ENCODE measurements at regions not wholly inside any gene's neighbourhood (a gene's known extent, or its start where the extent isn't known, plus 50 kb on each side); places are given as distances from the start of the nearest gene placed in this dataset.
"Not testable (repeated sequence)": the region's sequence is repeated elsewhere in the genome, so short reads cannot be mapped to it uniquely, and the experiment has no call there.

DNA sequence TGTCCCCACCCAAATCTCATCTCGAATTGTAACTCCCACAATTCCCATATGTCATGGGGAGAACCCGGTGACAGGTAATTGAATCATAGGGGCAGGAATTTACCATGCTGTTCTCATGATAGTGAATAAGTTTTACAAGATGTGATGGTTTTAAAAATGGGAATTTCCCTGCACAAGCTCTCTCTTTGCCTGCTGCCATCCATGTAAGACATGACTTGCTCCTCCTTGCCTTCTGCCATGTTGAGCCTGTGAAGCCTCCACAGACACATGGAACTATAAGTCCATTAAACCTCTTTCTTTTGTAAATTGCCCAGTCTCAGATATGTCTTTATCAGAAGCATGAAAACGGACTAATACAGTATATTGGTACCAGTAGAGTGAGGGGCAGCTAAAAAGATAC, 546.9 kb downstream of the ZNF385D start:
- H3K36me3 Mint-ChIP-seq, H3K4me1 Mint-ChIP-seq, DNase-seq, H3K27ac Mint-ChIP-seq, CTCF ChIA-PET, H3K4me3 Mint-ChIP-seq, H3K27me3 Mint-ChIP-seq: not testable (repeated sequence)
- peaks cover 23% of the 10 kb centered on the region for H3K9me3 Mint-ChIP-seq

DNA sequence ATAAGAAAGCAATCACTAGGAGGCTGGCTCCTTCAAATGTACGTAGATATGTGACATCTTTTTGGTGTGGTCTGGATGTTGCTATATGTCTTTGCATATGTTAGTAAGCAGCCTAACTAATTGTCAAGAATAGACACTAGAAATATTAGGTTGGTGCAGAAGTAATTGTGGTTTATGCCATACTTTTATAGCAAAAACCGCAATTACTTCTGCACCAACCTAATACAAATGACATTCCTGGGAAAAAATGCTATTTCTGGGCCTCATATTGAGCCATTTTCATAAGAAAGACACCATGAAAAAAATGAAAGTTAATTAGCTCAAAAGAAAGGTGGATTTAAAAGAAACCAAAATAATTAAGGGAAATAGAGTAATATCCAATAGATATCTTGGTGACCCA, 555.8 kb downstream of the ZNF385D start:
- DNase-seq, result no peak
- Mint-ChIP-seq H3K27ac (no peak overlapping the region), H3K9me3 (peaks cover 8% of the 10 kb centered on the region), H3K27me3 (no peaks in the 10 kb centered on the region), H3K4me3 (no peak overlapping the region), H3K4me1 (no peaks in the 10 kb centered on the region), H3K36me3 (no peaks in the 10 kb centered on the region)
- CTCF ChIA-PET, result no interaction called here

DNA sequence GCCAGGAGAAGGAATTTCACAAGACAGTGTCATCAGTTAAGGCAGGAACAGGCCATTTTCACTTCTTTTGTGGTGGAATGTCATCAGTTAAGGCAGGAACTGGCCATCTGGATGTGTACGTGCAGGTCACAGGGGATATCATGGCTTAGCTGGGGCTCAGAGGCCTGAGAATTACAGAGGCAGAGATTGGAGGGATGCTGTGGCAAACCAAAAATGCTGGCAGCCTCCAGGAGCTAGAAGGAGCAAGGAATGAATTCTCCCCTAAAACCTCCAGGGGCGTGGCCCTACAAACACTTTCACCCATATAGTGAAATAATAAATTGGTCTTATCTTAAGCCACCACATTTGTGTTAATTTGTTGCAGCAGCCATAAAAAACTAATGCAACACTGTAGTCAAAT, 557.0 kb downstream of the ZNF385D start:
- H3K4me3 Mint-ChIP-seq, H3K9me3 Mint-ChIP-seq, H3K4me1 Mint-ChIP-seq, H3K27me3 Mint-ChIP-seq, DNase-seq, H3K36me3 Mint-ChIP-seq, CTCF ChIA-PET, H3K27ac Mint-ChIP-seq: not testable (repeated sequence)

DNA sequence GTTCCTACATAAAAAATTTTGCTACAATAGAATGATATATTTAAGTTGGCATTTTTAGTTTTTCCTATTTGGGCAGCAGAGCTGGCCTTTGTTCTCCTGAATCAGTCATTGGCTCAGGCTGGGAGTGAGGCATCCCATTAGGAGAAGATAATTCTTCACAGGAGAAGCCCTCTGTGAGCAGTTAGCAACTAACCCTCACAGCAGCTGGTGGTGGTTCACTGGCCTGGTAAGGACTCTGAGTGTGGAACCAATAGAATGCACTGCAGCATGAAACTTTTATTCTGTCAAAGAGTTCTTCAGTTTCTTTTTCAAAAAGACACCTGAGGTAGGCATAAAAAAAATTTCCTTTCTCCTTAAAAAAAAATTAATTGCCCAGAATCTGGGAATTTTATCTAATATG, 562.6 kb downstream of the ZNF385D start:
- H3K4me1 Mint-ChIP-seq, result no peaks in the 10 kb centered on the region

DNA sequence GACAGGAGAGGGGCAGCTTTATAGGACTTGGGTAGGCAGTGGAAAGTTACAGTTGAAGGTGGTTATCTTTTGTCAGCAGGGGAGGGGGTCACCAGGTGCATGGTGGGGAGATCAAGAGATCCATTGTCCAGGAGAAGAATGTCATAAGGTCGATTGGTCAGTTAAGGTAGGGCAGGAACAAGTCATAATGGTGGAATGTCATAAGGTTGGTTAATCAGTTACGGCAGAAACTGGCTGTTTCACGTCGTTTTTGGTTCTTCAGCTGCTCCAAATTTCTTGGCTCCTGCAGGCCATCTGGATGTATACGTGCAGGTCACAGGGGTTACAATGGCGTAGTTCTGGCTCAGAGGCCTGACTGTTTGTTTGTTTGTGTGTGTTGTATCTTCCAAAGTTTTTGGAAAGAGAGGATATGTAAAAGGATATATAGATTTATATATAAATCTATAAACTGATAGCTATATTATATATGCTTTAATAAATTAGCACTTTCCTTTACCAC, 565.1 kb downstream of the ZNF385D start:
- H3K36me3 Mint-ChIP-seq, result no peaks in the 10 kb centered on the region
- no peaks in the 10 kb centered on the region for H3K27me3 Mint-ChIP-seq
- H3K4me3 Mint-ChIP-seq, result no peak overlapping the region
- no peaks in the 10 kb centered on the region for H3K4me1 Mint-ChIP-seq
- no peak overlapping the region for H3K27ac Mint-ChIP-seq
- DNase-seq, result no peak
- CTCF ChIA-PET, result no interaction called here
- peaks cover 5% of the 10 kb centered on the region for H3K9me3 Mint-ChIP-seq

More for the DNA sequence above, 562.6 kb downstream of the ZNF385D start:
- DNase-seq, result no peak
- Mint-ChIP-seq H3K9me3 (peaks cover 8% of the 10 kb centered on the region), H3K27me3 (no peaks in the 10 kb centered on the region), H3K27ac (no peak overlapping the region), H3K4me3 (no peak overlapping the region), H3K36me3 (no peaks in the 10 kb centered on the region)
- CTCF ChIA-PET, result no interaction called here

DNA sequence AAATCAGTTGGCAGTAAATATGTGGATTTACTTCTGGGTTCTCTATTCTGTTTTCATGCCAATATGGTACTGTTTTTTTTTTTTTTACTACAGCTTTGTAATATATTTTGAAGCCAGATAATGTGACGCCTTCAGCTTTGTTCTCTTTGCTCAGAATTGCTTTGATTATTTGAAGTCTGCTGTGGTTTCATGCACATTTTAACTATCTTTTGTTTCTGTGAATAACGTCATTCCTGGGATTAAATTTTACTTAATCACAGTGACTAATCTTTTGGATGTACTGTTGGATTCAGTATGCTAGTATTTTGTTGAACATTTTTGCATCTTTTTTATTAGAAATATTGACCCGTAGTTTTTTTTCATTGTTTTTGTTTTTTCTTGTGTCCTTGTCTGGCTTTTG, 576.5 kb downstream of the ZNF385D start:
- no peaks in the 10 kb centered on the region for H3K27me3 Mint-ChIP-seq
- no peaks in the 10 kb centered on the region for H3K4me1 Mint-ChIP-seq
- H3K9me3 Mint-ChIP-seq, result peaks cover 15% of the 10 kb centered on the region
- no peak overlapping the region for H3K27ac Mint-ChIP-seq
- H3K4me3 Mint-ChIP-seq, result no peak overlapping the region
- no peak for DNase-seq
- CTCF ChIA-PET, result no interaction called here
- H3K36me3 Mint-ChIP-seq, result no peaks in the 10 kb centered on the region

DNA sequence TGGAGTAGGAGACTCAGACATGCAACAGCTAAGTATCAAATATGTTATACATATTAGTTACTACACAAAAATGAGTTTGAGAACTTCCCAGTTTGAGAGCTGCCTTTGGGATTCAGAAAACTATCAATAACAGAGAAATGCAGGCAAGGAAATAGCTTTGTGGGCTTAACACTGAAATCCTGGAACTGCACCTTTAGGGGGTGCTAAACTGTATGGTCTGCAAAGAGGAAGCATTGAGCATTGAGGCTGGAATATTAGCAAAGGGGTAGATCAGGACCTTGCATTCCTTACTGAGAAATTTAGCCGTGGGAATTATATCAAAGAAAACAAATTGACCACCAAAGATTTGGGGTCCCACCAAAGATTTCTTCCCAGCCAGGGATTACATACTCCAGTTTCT, 580.0 kb downstream of the ZNF385D start:
- H3K4me3 Mint-ChIP-seq, result no peak overlapping the region
- no peaks in the 10 kb centered on the region for H3K4me1 Mint-ChIP-seq
- no peak overlapping the region for H3K27ac Mint-ChIP-seq
- no peak for DNase-seq
- H3K27me3 Mint-ChIP-seq, result no peaks in the 10 kb centered on the region
- CTCF ChIA-PET, result no interaction called here
- peaks cover 8% of the 10 kb centered on the region for H3K9me3 Mint-ChIP-seq
- no peaks in the 10 kb centered on the region for H3K36me3 Mint-ChIP-seq

DNA sequence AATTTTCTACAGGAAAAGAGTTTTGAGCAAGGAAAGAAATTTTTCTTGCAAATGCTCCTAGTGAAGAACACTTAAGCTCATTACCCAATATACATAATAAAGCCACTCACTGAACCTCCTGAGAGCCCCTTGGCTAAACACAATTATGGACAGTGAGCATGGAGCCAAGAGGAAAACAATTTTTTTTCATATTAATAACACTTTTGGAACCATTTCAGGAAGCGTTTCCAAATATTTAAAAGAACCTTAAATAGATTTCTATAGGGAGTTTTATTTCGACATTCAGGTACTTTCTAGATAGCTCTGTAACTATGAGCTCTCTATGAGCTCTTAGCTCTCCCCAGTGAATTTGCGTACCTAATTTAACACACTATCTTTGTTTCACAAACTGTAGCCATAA, 581.1 kb downstream of the ZNF385D start:
- H3K36me3 Mint-ChIP-seq, result no peaks in the 10 kb centered on the region
- H3K27me3 Mint-ChIP-seq, result no peaks in the 10 kb centered on the region
- no peak overlapping the region for H3K4me3 Mint-ChIP-seq
- CTCF ChIA-PET, result no interaction called here
- H3K27ac Mint-ChIP-seq, result no peak overlapping the region
- H3K9me3 Mint-ChIP-seq, result peaks cover 8% of the 10 kb centered on the region
- no peaks in the 10 kb centered on the region for H3K4me1 Mint-ChIP-seq
- DNase-seq, result no peak

DNA sequence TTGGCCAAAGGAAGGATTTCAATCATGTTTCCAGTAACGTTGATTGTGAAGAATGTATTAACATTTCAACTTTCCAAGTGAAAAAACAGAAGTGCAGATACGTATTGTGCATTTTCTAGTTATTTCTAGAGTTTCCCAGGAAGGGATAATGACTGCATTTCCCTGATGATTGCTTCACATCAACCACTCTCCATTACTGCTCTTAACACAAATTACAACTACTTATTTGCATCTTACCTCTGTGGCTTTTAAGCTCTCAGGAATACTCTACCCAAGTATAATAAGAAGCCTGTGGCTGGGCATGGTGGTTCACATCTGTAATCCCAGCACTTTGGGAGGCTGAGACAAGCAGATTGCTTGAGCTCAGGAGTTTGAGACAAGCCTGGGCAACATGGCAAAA, 582.5 kb downstream of the ZNF385D start:
- Mint-ChIP-seq H3K36me3 (no peaks in the 10 kb centered on the region), H3K4me1 (no peaks in the 10 kb centered on the region), H3K27ac (no peak overlapping the region), H3K9me3 (peaks cover 4% of the 10 kb centered on the region), H3K4me3 (no peak overlapping the region), H3K27me3 (no peaks in the 10 kb centered on the region)
- CTCF ChIA-PET, result no interaction called here
- DNase-seq, result no peak

DNA sequence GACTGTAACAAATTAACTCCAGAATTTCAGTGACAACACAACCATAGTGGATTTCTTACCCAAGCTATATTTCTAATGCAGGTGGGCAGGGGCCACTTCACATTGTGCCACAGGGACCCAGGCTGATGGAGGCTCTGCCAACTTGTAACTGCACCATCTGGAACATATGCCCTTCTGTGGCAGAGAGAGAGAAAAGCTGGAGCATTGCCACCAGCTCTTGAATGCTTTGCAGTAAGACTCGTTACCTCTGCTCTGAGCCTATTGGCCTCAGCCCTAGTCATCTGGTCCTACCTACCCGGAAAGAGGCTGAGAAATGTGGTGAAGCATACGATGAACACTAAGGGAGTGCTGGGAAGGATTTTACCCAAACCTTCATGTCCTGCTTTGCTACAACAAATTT, 587.1 kb downstream of the ZNF385D start:
- Mint-ChIP-seq H3K9me3 (peaks cover 10% of the 10 kb centered on the region), H3K27me3 (no peaks in the 10 kb centered on the region), H3K4me1 (no peaks in the 10 kb centered on the region), H3K36me3 (no peaks in the 10 kb centered on the region), H3K27ac (no peak overlapping the region), H3K4me3 (no peak overlapping the region)
- no peak for DNase-seq
- CTCF ChIA-PET, result no interaction called here

DNA sequence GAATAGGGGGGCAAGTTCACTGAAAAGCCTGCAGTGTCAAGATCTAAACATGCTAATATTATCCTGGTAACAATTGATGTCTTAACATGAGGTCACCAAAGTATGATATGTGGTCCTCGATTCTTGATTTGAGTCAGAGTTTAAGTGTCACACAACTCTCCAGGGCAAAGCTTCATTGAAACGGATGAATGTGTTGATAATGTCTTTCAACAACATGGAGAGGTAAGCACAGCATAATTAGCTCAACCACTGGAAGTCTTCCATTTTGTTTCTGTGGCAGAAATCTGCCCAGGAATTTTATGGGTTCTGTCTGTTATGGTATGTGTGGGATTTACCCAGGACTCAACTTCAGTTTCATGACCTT, 591.5 kb downstream of the ZNF385D start:
- no peaks in the 10 kb centered on the region for H3K4me1 Mint-ChIP-seq
- H3K9me3 Mint-ChIP-seq, result peaks cover 20% of the 10 kb centered on the region

DNA sequence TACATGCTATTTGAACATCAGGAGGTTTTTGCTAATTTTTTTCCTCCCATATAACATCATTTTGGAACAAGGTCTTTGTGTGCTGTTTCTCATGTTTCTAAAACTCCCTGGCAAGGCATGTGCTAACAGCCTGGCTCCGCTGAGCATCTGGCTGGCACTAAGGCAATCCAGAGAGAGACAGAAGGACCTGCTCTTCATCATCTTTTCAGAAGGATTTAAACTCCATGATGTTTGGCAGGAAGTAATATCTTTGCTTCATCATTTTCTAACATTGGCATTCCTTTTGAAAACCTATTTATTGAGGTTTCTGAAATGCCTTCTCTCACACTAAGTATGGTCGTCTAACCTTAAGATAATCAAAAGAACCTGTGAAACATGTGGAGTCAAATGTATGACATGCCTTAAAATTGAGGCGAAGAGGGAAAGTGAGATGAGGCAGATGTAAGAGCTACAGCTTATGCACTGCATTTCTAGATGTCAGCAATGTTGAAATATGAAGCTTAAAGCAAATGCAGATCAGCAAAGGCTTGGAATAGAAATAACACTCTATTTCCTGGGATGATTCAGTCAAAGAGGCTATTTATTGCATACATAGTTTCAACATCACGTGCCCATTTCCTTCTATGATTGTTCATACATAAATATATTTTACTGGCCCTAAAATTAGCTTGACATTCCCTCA, 592.0 kb downstream of the ZNF385D start:
- CTCF ChIA-PET, result no interaction called here
- Mint-ChIP-seq H3K36me3 (no peaks in the 10 kb centered on the region), H3K4me1 (no peaks in the 10 kb centered on the region), H3K4me3 (no peak overlapping the region), H3K27ac (no peak overlapping the region), H3K27me3 (no peaks in the 10 kb centered on the region), H3K9me3 (peaks cover 20% of the 10 kb centered on the region)
- DNase-seq, result no peak

More for the DNA sequence above, 591.5 kb downstream of the ZNF385D start:
- no peaks in the 10 kb centered on the region for H3K27me3 Mint-ChIP-seq
- no peak for DNase-seq
- no peak overlapping the region for H3K27ac Mint-ChIP-seq
- CTCF ChIA-PET, result no interaction called here
- H3K4me3 Mint-ChIP-seq, result no peak overlapping the region
- no peaks in the 10 kb centered on the region for H3K36me3 Mint-ChIP-seq

DNA sequence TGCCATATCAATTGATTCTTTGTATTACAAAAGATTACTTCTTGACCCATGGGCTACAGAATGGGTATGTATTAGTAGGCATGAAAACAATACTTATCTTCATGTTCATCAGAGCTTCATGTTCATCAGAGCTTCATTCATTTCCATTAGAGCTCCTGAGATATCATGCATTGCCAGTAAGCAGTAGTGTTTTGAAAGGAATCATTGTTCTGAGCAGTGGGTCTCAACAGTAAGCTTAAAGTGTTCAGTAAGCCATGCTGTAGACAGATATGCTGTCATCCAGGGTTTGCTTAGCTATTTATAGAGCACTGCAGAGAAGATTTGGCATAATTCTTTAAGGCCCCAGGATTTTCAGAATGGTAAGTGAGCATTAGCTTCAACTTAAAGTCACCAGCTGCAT, 596.1 kb downstream of the ZNF385D start:
- no peak overlapping the region for H3K4me3 Mint-ChIP-seq
- H3K27ac Mint-ChIP-seq, result no peak overlapping the region
- no peaks in the 10 kb centered on the region for H3K36me3 Mint-ChIP-seq
- CTCF ChIA-PET, result no interaction called here
- no peaks in the 10 kb centered on the region for H3K4me1 Mint-ChIP-seq
- H3K27me3 Mint-ChIP-seq, result no peaks in the 10 kb centered on the region
- peaks cover 21% of the 10 kb centered on the region for H3K9me3 Mint-ChIP-seq
- DNase-seq, result no peak

DNA sequence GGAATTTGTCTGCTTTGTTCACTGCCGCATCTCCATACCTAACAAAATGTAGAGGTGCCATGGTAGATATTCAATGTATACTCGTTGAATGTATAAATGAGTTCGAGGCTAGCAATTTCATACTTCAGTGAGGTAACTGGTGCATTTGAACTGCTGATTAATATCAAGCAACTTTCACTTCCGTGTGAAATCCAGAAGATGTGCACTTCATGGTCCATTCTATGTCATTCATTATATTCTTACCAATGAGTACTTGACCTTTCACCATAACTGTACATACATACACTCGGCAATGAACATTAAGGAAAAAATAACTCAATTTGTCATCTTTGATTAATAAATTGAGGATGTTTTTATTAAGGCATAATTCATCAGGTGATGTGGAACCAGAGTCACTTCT, 598.5 kb downstream of the ZNF385D start:
- Mint-ChIP-seq H3K4me3 (no peak overlapping the region), H3K27me3 (no peaks in the 10 kb centered on the region), H3K27ac (no peak overlapping the region), H3K9me3 (peaks cover 12% of the 10 kb centered on the region), H3K4me1 (no peaks in the 10 kb centered on the region), H3K36me3 (no peaks in the 10 kb centered on the region)
- CTCF ChIA-PET, result no interaction called here
- no peak for DNase-seq

DNA sequence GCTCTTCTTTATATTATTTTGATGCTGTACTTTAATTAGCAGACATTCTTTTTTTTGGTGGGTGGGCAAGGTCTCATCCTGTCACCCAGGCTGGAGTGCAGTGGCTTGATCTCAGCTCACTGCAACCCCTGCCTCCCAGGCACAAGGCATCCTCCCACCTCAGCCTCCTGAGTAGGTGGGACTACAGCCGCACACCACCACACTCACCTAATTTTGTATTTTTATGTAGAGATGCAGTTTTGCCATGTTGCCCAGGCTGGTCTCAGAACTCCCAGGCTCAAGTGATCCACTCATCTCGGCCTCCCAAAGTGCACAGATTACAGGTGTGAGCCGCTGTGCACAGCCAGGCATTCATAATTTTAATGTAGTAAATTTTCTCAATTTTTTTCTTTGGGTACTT, 608.1 kb downstream of the ZNF385D start:
- no peak for DNase-seq
- Mint-ChIP-seq H3K27ac (no peak overlapping the region), H3K9me3 (peaks cover 2% of the 10 kb centered on the region), H3K4me1 (no peaks in the 10 kb centered on the region), H3K36me3 (no peaks in the 10 kb centered on the region), H3K4me3 (no peak overlapping the region), H3K27me3 (no peaks in the 10 kb centered on the region)
- CTCF ChIA-PET, result no interaction called here

DNA sequence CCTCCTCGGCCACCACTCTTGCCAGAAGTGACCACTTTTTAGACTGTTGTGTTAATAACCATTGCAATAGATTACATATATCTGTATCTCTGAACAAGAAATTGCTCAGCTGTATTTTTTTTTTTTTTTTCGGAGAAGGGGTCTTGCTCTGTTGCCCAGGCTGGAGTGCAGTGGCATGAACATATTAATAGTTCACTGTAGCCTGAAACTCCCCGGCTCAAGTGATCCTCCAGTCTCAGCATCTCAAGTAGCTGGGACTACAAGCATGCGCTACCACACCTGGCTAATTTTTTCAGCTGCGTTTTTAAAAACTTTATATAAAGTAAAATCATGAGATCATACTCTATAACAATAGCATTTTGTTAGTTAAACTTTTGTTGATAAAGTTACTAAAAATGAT, 609.0 kb downstream of the ZNF385D start:
- DNase-seq, result no peak
- H3K9me3 Mint-ChIP-seq, result peaks cover 2% of the 10 kb centered on the region
- CTCF ChIA-PET, result no interaction called here
- no peaks in the 10 kb centered on the region for H3K27me3 Mint-ChIP-seq
- H3K36me3 Mint-ChIP-seq, result no peaks in the 10 kb centered on the region
- H3K27ac Mint-ChIP-seq, result no peak overlapping the region
- no peak overlapping the region for H3K4me3 Mint-ChIP-seq
- H3K4me1 Mint-ChIP-seq, result no peaks in the 10 kb centered on the region

All from activated naive CD4-positive, alpha-beta T cell treated with anti-CD3 and anti-CD28 coated beads, Interleukin-2, amount 10 ng/mL, durations not matched to agents 7 days and 5 days (primary cell).